ENCODE measurements at regions not wholly inside any gene's neighbourhood (a gene's known extent, or its start where the extent isn't known, plus 50 kb on each side); places are given as distances from the start of the nearest gene placed in this dataset.

DNA sequence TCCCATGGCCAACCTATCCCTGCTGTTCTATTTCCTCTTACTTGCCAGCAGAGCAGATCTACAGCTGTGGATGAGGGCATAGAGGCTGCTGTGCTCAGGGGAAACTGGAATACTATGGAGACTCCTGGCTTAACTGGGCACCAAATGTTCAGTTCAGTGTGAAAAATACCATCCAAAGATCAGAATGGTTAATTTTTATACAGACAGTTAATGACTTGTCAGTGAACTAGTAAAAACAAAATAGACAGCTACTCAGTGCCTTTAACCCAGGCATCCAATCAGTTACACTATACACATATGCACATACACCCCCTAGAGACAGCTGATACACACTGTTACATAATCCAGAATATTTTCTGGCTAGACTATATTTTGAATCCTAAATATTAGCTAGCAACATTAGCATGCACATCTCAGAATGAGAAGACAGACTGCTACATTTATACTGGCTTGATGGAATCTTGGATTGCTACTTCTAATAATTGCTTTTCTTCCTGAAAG lies 59.1 kb upstream of the WIPF1 start:
- no peak overlapping the region for H3K4me3 ChIP-seq
- no peaks in the 10 kb centered on the region for H3K4me1 ChIP-seq
- no peaks in the 10 kb centered on the region for H3K36me3 ChIP-seq
- TF ChIP-seq, protein P1, sequence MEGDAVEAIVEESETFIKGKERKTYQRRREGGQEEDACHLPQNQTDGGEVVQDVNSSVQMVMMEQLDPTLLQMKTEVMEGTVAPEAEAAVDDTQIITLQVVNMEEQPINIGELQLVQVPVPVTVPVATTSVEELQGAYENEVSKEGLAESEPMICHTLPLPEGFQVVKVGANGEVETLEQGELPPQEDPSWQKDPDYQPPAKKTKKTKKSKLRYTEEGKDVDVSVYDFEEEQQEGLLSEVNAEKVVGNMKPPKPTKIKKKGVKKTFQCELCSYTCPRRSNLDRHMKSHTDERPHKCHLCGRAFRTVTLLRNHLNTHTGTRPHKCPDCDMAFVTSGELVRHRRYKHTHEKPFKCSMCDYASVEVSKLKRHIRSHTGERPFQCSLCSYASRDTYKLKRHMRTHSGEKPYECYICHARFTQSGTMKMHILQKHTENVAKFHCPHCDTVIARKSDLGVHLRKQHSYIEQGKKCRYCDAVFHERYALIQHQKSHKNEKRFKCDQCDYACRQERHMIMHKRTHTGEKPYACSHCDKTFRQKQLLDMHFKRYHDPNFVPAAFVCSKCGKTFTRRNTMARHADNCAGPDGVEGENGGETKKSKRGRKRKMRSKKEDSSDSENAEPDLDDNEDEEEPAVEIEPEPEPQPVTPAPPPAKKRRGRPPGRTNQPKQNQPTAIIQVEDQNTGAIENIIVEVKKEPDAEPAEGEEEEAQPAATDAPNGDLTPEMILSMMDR (IDR thresholded peaks at IDR 0.05): no peak
- no peak for DNase-seq
- H3K9me3 ChIP-seq: no peaks in the 10 kb centered on the region
- intact Hi-C loops (cut with DNase I): no loop called here
- H3K9ac ChIP-seq (ENCODE audit: low read depth in 2 of 2, low read length in 2 of 2): no peak overlapping the region
- no peak overlapping the region for H3K27ac ChIP-seq
- H3K27me3 ChIP-seq: no peaks in the 10 kb centered on the region

DNA sequence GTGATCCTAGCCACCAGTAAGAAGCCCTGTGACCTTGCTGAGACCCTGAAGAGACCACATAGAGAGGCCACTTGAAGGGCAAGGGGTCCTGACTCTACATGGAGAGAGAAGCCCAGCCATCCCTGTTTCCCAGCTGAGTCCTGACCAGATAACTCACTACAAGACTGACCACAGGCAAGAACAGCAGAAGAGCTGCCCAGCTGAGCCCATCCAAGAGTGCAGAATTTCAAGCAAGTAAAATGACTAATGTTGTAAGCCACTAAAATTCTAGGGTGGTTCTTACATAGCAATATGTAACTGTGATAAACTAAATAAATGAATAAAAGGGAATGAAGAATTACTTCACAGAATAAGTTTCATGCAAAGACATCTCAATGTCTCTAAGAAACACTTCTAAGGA lies 58.4 kb upstream of the WIPF1 start:
- DNase-seq: no peak
- TF ChIP-seq, protein P1 (IDR thresholded peaks at IDR 0.05): no peak
- intact Hi-C loops (cut with DNase I): no loop called here
- Histone ChIP-seq H3K4me3 (no peak overlapping the region), H3K27ac (no peak overlapping the region), H3K9ac (ENCODE audit: low read depth in 2 of 2, low read length in 2 of 2) (no peak overlapping the region), H3K27me3 (no peaks in the 10 kb centered on the region), H3K9me3 (no peaks in the 10 kb centered on the region), H3K4me1 (no peaks in the 10 kb centered on the region), H3K36me3 (no peaks in the 10 kb centered on the region)

DNA sequence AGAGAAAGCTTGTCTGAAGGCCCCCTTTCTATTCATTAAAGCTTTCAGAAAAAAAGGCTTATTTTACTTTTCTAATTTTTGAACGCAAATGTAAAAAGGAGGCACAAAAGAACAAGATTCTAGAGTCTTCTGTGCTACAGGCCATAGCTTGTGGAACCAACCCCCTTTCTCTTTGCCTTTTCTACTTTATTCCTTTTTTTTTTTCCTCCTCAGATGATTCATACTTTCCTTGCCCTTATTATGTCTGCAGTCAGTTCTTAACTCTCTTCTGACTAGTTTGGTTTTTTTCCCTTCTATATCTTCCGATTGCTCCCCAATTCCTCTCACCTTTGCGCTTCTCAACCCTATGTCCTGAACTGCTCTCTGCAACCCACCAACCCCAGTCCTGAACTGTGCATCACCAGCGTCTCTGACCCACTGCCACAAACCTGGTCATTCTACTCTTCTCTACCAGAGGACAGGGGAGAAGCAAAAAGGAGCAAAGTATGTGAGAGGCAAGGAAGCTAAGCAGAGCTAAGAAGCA lies 56.9 kb upstream of the WIPF1 start:
- Histone ChIP-seq H3K4me1 (no peaks in the 10 kb centered on the region), H3K9me3 (no peaks in the 10 kb centered on the region), H3K4me3 (no peak overlapping the region), H3K36me3 (no peaks in the 10 kb centered on the region), H3K9ac (ENCODE audit: low read depth in 2 of 2, low read length in 2 of 2) (no peak overlapping the region), H3K27me3 (no peaks in the 10 kb centered on the region), H3K27ac (no peak overlapping the region)
- DNase-seq: no peak
- intact Hi-C loops (cut with DNase I): no loop called here
- TF ChIP-seq, protein P1 (IDR thresholded peaks at IDR 0.05): no peak

DNA sequence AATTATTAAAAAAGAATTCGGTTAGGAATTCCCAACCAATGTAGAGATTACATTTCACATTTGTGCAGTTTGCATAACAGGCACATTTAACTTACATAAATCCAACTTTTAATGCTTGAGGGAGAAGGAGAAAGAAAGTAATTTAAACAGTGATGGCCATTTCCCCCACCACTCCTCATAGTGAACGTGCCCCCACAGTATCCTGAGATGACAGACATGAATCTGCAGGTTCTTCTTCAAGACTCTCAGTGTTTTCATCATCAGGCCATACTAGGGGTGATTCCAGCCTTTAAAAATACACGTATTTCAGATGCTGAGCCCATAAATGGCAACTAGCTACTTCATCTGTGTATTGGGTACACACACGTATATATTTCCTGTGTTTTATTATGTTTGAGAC lies 51.3 kb upstream of the WIPF1 start:
- DNase-seq: no peak
- Histone ChIP-seq H3K36me3 (no peaks in the 10 kb centered on the region), H3K4me1 (no peaks in the 10 kb centered on the region), H3K9me3 (no peaks in the 10 kb centered on the region), H3K9ac (ENCODE audit: low read depth in 2 of 2, low read length in 2 of 2) (no peak overlapping the region), H3K4me3 (no peak overlapping the region), H3K27me3 (no peaks in the 10 kb centered on the region), H3K27ac (no peak overlapping the region)
- TF ChIP-seq, protein P1 (IDR thresholded peaks at IDR 0.05): no peak
- intact Hi-C loops (cut with DNase I): no loop called here
